ENCODE measurements at regions not wholly inside any gene's neighbourhood (a gene's known extent, or its start where the extent isn't known, plus 50 kb on each side); places are given as distances from the start of the nearest gene placed in this dataset.

- Histone ChIP-seq H3K4me1 (ENCODE audit: insufficient read depth, low read length) (peaks cover 2% of the 10 kb centered on the region; the same call in 1 of the 2 replicates), H3K4me2 (ENCODE audit: low read length) (no peak overlapping the region), H3K9ac (ENCODE audit: low read length) (no peak overlapping the region), H3K79me2 (ENCODE audit: low read length) (no peaks in the 10 kb centered on the region), H3K9me3 (ENCODE audit: low read length) (no peaks in the 10 kb centered on the region), H3K9me2 (replicated peaks; ENCODE audit: low read length) (no peaks in the 10 kb centered on the region), H3K36me3 (ENCODE audit: low read depth, low read length) (no peaks in the 10 kb centered on the region), H4K20me1 (ENCODE audit: low read length) (no peaks in the 10 kb centered on the region), H3K4me3 (ENCODE audit: low read length) (no peak overlapping the region), H3K27ac (ENCODE audit: low read length) (no peak overlapping the region), H3K27me3 (ENCODE audit: low read length) (peaks cover 83% of the 10 kb centered on the region), H3F3A (ENCODE audit: low read length, unreplicated experiment) (no peaks in the 10 kb centered on the region), H2AFZ (ENCODE audit: low read length) (no peak overlapping the region)
- intact Hi-C loops (cut with micrococcal nuclease) = no loop called here
- no peak for TF ChIP-seq EZH2 (IDR thresholded peaks at IDR 0.05; ENCODE audit: low read length, unreplicated experiment)
- TF ChIP-seq EZH2phosphoT487 (IDR thresholded peaks at IDR 0.05; ENCODE audit: borderline replicate concordance, low read length) = no peak
- TF ChIP-seq CTCF (conservative IDR thresholded peaks at IDR 0.05; ENCODE audit: low read depth, low read length) = no peak
- DNase-seq = no peak
- ChIA-PET POLR2A (ENCODE audit: unreplicated experiment) (no interaction called here), CTCF (no interaction called here)
- no peak for ATAC-seq
- no TSS peak for BruUV-seq (replicated peaks)
These were observed 220.7 kb upstream of the BLID start for GRCh38 chr11:122336706-122337105.

- POLR2A ChIA-PET (ENCODE audit: unreplicated experiment) = interaction anchor here (0.5 kb wide), 1 partner anchor 170 kb away, joined by 3 read pairs; no protein-coding TSS in a partner anchor
- no peak overlapping the region for H3K9ac ChIP-seq (ENCODE audit: low read length)
- no peak overlapping the region for H3K27ac ChIP-seq (ENCODE audit: low read length)
- no peaks in the 10 kb centered on the region for H4K20me1 ChIP-seq (ENCODE audit: low read length)
- no peak overlapping the region for H2AFZ ChIP-seq (ENCODE audit: low read length)
- ATAC-seq (no peak), DNase-seq (no peak)
- no peaks in the 10 kb centered on the region for H3K9me2 ChIP-seq (replicated peaks; ENCODE audit: low read length)
- H3K36me3 ChIP-seq (ENCODE audit: low read depth, low read length) = no peaks in the 10 kb centered on the region
- H3K9me3 ChIP-seq (ENCODE audit: low read length) = no peaks in the 10 kb centered on the region
- no peaks in the 10 kb centered on the region for H3K4me1 ChIP-seq (ENCODE audit: insufficient read depth, low read length)
- no peak overlapping the region for H3K4me3 ChIP-seq (ENCODE audit: low read length)
- no peaks in the 10 kb centered on the region for H3F3A ChIP-seq (ENCODE audit: low read length, unreplicated experiment)
- peaks cover 95% of the 10 kb centered on the region for H3K27me3 ChIP-seq (ENCODE audit: low read length)
- BruUV-seq (replicated peaks) = no TSS peak
- intact Hi-C loops (cut with micrococcal nuclease) = no loop called here
- CTCF ChIA-PET = no interaction called here
- no peak overlapping the region for H3K4me2 ChIP-seq (ENCODE audit: low read length)
- TF ChIP-seq EZH2phosphoT487 (IDR thresholded peaks at IDR 0.05; ENCODE audit: borderline replicate concordance, low read length) (no peak; the same call in 1 of the 2 replicates), EZH2 (IDR thresholded peaks at IDR 0.05; ENCODE audit: low read length, unreplicated experiment) (peak; percentile 71), CTCF (conservative IDR thresholded peaks at IDR 0.05; ENCODE audit: low read depth, low read length) (no peak)
- no peaks in the 10 kb centered on the region for H3K79me2 ChIP-seq (ENCODE audit: low read length)
These were observed 218.7 kb upstream of the BLID start for GRCh38 chr11:122334546-122335339.

- Histone ChIP-seq H3K9me2 (replicated peaks; ENCODE audit: low read length) (no peaks in the 10 kb centered on the region), H3K4me1 (ENCODE audit: insufficient read depth, low read length) (no peaks in the 10 kb centered on the region), H3K9me3 (ENCODE audit: low read length) (no peaks in the 10 kb centered on the region), H3K79me2 (ENCODE audit: low read length) (no peaks in the 10 kb centered on the region), H2AFZ (ENCODE audit: low read length) (no peak overlapping the region), H3K36me3 (ENCODE audit: low read depth, low read length) (no peaks in the 10 kb centered on the region), H4K20me1 (ENCODE audit: low read length) (no peaks in the 10 kb centered on the region), H3K27me3 (ENCODE audit: low read length) (peaks cover 98% of the 10 kb centered on the region), H3F3A (ENCODE audit: low read length, unreplicated experiment) (no peaks in the 10 kb centered on the region), H3K4me3 (ENCODE audit: low read length) (no peak overlapping the region), H3K4me2 (ENCODE audit: low read length) (no peak overlapping the region), H3K9ac (ENCODE audit: low read length) (no peak overlapping the region), H3K27ac (ENCODE audit: low read length) (no peak overlapping the region)
- intact Hi-C loops (cut with micrococcal nuclease) = no loop called here
- POLR2A ChIA-PET (ENCODE audit: unreplicated experiment) = no interaction called here
- no peak for ATAC-seq
- CTCF ChIA-PET = no interaction called here
- TF ChIP-seq EZH2phosphoT487 (IDR thresholded peaks at IDR 0.05; ENCODE audit: borderline replicate concordance, low read length) (no peak), EZH2 (IDR thresholded peaks at IDR 0.05; ENCODE audit: low read length, unreplicated experiment) (no peak), CTCF (conservative IDR thresholded peaks at IDR 0.05; ENCODE audit: low read depth, low read length) (no peak)
- BruUV-seq (replicated peaks) = no TSS peak
- no peak for DNase-seq
These were observed 217.5 kb upstream of the BLID start for GRCh38 chr11:122333467-122333866.

All from PC-3 (cell line).